Neuronal stem cell (in vitro differentiated cells): ENCODE measurements at regions not wholly inside any gene's neighbourhood (a gene's known extent, or its start where the extent isn't known, plus 50 kb on each side); places are given as distances from the start of the nearest gene placed in this dataset.

ENCODE experiments used
- DNase-seq: peaks from one replicate; pipeline ENCODE4 v3.0.0-alpha.2; 2013; ENCODE audit warnings: low spot score
- H2AFZ ChIP-seq: one replicate; pipeline ENCODE4 v1.6.1; 2013; ENCODE audit warnings: mild to moderate bottlenecking, low read length, inconsistent platforms
- H2AK5ac ChIP-seq: 2 replicates; pipeline ENCODE4 v1.6.1; 2013; ENCODE audit warnings: low read depth, mild to moderate bottlenecking, inconsistent platforms, low read length, moderate library complexity, mixed read lengths
- H2BK120ac ChIP-seq: 2 replicates; pipeline ENCODE4 v1.6.1; 2013; ENCODE audit warnings: low read depth, mild to moderate bottlenecking, inconsistent platforms, low read length, moderate library complexity, mixed read lengths
- H2BK12ac ChIP-seq: one replicate; pipeline ENCODE4 v1.6.1; 2013; ENCODE audit warnings: low read length, inconsistent platforms
- H2BK15ac ChIP-seq: 2 replicates; pipeline ENCODE4 v1.6.1; 2013; ENCODE audit warnings: mild to moderate bottlenecking, low read length, inconsistent platforms, mixed read lengths
- H2BK5ac ChIP-seq: one replicate; pipeline ENCODE4 v1.6.1; 2013; ENCODE audit warnings: inconsistent platforms, mild to moderate bottlenecking, low read length, moderate library complexity
- H3K14ac ChIP-seq: one replicate; pipeline ENCODE4 v1.6.1; 2013; ENCODE audit warnings: low read length, inconsistent platforms
- H3K18ac ChIP-seq: 2 replicates; pipeline ENCODE4 v1.6.1; 2013; ENCODE audit warnings: low read length, inconsistent platforms
- H3K23ac ChIP-seq: 2 replicates; pipeline ENCODE4 v1.6.1; 2013; ENCODE audit warnings: low read depth, mild to moderate bottlenecking, mixed read lengths, low read length, inconsistent platforms; ENCODE audit not compliant: poor library complexity
- H3K27ac ChIP-seq: replicated peaks from 3 replicates; pipeline ENCODE4 v1.5.1; 2013; ENCODE audit warnings: low read length, inconsistent platforms
- H3K27me3 ChIP-seq, 3 experiments: 2 replicates each; pipeline ENCODE4 v1.6.1; 2013; ENCODE audit warnings: low read length in 3 of 3, mild to moderate bottlenecking in 2 of 3, inconsistent platforms in 1 of 3, low read depth in 1 of 3, mixed read lengths in 1 of 3, moderate library complexity in 1 of 3; ENCODE audit not compliant: control insufficient read depth in 3 of 3, insufficient read depth in 3 of 3
- H3K36me3 ChIP-seq, 2 donors: replicated peaks in 1 of 2; 2 replicates each; pipeline ENCODE4 v1.6.1; 2013; ENCODE audit warnings: low read length in 2 of 2; ENCODE audit not compliant: control insufficient read depth in 2 of 2, insufficient read depth in 2 of 2
- H3K4ac ChIP-seq: 2 replicates; pipeline ENCODE4 v1.6.1; 2013; ENCODE audit warnings: inconsistent platforms, mild to moderate bottlenecking, low read length, moderate library complexity
- H3K4me1 ChIP-seq, 2 donors: 1 replicate in 1 of 2; 2 replicates in 1 of 2; pipeline ENCODE4 v1.6.1; 2013; ENCODE audit warnings: low read length in 2 of 2, low read depth in 1 of 2; ENCODE audit not compliant: control insufficient read depth in 2 of 2, insufficient read depth in 1 of 2
- H3K4me2 ChIP-seq: one replicate; pipeline ENCODE4 v1.6.1; 2013; ENCODE audit warnings: mild to moderate bottlenecking, low read length, inconsistent platforms; ENCODE audit not compliant: insufficient read depth, poor library complexity, severe bottlenecking
- H3K4me3 ChIP-seq, 2 donors: 2 replicates each; pipeline ENCODE4 v1.5.1; 2013; ENCODE audit warnings: low read length in 2 of 2, mild to moderate bottlenecking in 2 of 2, inconsistent platforms in 1 of 2, moderate library complexity in 1 of 2
- H3K79me1 ChIP-seq: one replicate; pipeline ENCODE4 v1.6.1; 2013; ENCODE audit warnings: low read depth, mild to moderate bottlenecking, inconsistent platforms, low read length, moderate library complexity
- H3K9ac ChIP-seq: one replicate; pipeline ENCODE4 v1.6.1; 2013; ENCODE audit warnings: mild to moderate bottlenecking, low read depth, low read length, inconsistent platforms; ENCODE audit not compliant: poor library complexity
- H3K9me3 ChIP-seq, 2 donors: replicated peaks in 1 of 2; 2 replicates each; pipeline versions ENCODE3 to v1.6.1; 2013; ENCODE audit warnings: low read length in 2 of 2, mild to moderate bottlenecking in 2 of 2, inconsistent platforms in 1 of 2, low read depth in 1 of 2, mixed read lengths in 1 of 2, moderate library complexity in 1 of 2; ENCODE audit not compliant: control insufficient read depth in 2 of 2, insufficient read depth in 1 of 2
- H4K8ac ChIP-seq: one replicate; pipeline ENCODE4 v1.6.1; 2013; ENCODE audit warnings: low read depth, mild to moderate bottlenecking, inconsistent platforms, low read length, moderate library complexity
- H4K91ac ChIP-seq: one replicate; pipeline ENCODE4 v1.6.1; 2013; ENCODE audit warnings: low read length, low read depth, mild to moderate bottlenecking, inconsistent platforms; ENCODE audit not compliant: poor library complexity
- WGBS, 2 donors: extraction: QIAGEN DNeasy Blood & Tissue Kit; methylation state at CpG; one replicate each; pipeline ENCODE4 v1.1.7; 2013; ENCODE audit warnings: missing lambda C conversion rate in 2 of 2, mixed read lengths in 1 of 2; ENCODE audit not compliant: insufficient read length in 2 of 2, insufficient replicate concordance in 1 of 2; ENCODE audit errors: extremely low coverage in 2 of 2; 5-methylcytosine and 5-hydroxymethylcytosine counted together

GRCh38 chr12:60415351-60415750 lies 819.5 kb downstream of the SLC16A7 start:
- DNase-seq = no peak

GRCh38 chr12:60419986-60420385 lies 824.2 kb downstream of the SLC16A7 start:
- WGBS, 2 donors = no CpG with 5 or more reads among the region's 2 CpGs
- no peak overlapping the region for H2BK5ac ChIP-seq
- H4K91ac ChIP-seq = no peak overlapping the region
- no peak overlapping the region for H3K4me3 ChIP-seq
- no peak overlapping the region for H3K4ac ChIP-seq
- no peak overlapping the region for H3K23ac ChIP-seq
- H3K36me3 ChIP-seq = no peaks in the 10 kb centered on the region
- no peak overlapping the region for H3K18ac ChIP-seq
- no peak overlapping the region for H3K9ac ChIP-seq
- no peak overlapping the region for H4K8ac ChIP-seq
- H2BK15ac ChIP-seq = no peak overlapping the region
- no peak overlapping the region for H2BK12ac ChIP-seq
- H3K79me1 ChIP-seq = no peaks in the 10 kb centered on the region
- H2AFZ ChIP-seq = no peak overlapping the region
- H2BK120ac ChIP-seq = no peak overlapping the region
- H3K9me3 ChIP-seq = no peaks in the 10 kb centered on the region
- H3K14ac ChIP-seq = no peak overlapping the region
- no peak for DNase-seq
- no peaks in the 10 kb centered on the region for H3K4me1 ChIP-seq
- no peaks in the 10 kb centered on the region for H3K27me3 ChIP-seq
- no peak overlapping the region for H3K27ac ChIP-seq
- H3K4me2 ChIP-seq = no peak overlapping the region
- H2AK5ac ChIP-seq = no peak overlapping the region

More at GRCh38 chr12:60415351-60415750, 819.5 kb downstream of the SLC16A7 start:
- H3K27me3 ChIP-seq = no peaks in the 10 kb centered on the region
- no peak overlapping the region for H2BK5ac ChIP-seq
- H4K91ac ChIP-seq = no peak overlapping the region
- WGBS, 2 donors = no CpG with 5 or more reads among the region's 1 CpG
- H3K27ac ChIP-seq = no peak overlapping the region
- no peak overlapping the region for H3K14ac ChIP-seq
- H2AK5ac ChIP-seq = no peak overlapping the region
- no peak overlapping the region for H3K4ac ChIP-seq
- H2AFZ ChIP-seq = no peak overlapping the region
- H3K23ac ChIP-seq = no peak overlapping the region
- H3K18ac ChIP-seq = no peak overlapping the region
- no peak overlapping the region for H3K9ac ChIP-seq
- no peaks in the 10 kb centered on the region for H3K79me1 ChIP-seq
- no peak overlapping the region for H2BK120ac ChIP-seq
- H4K8ac ChIP-seq = no peak overlapping the region
- H3K4me3 ChIP-seq = no peak overlapping the region
- no peaks in the 10 kb centered on the region for H3K4me1 ChIP-seq
- H2BK15ac ChIP-seq = no peak overlapping the region
- no peak overlapping the region for H2BK12ac ChIP-seq
- no peaks in the 10 kb centered on the region for H3K9me3 ChIP-seq
- no peaks in the 10 kb centered on the region for H3K36me3 ChIP-seq
- H3K4me2 ChIP-seq = no peak overlapping the region

- Histone ChIP-seq H3K27ac (no peak overlapping the region), H3K4ac (no peak overlapping the region), H2BK12ac (no peak overlapping the region), H2BK5ac (no peak overlapping the region), H3K9ac (no peak overlapping the region), H3K18ac (no peak overlapping the region), H2BK120ac (no peak overlapping the region), H3K14ac (no peak overlapping the region), H3K27me3 (no peaks in the 10 kb centered on the region), H3K9me3 (no peaks in the 10 kb centered on the region), H3K4me3 (no peak overlapping the region), H3K4me1 (no peaks in the 10 kb centered on the region), H3K36me3 (no peaks in the 10 kb centered on the region), H3K4me2 (no peak overlapping the region), H2BK15ac (no peak overlapping the region), H3K79me1 (no peaks in the 10 kb centered on the region), H2AFZ (no peak overlapping the region), H2AK5ac (no peak overlapping the region), H3K23ac (no peak overlapping the region), H4K8ac (no peak overlapping the region), H4K91ac (no peak overlapping the region)
- DNase-seq = no peak
- WGBS, 2 donors = no CpG with 5 or more reads among the region's 1 CpG
Measured at GRCh38 chr12:60421741-60422140, 825.9 kb downstream of the SLC16A7 start.

- Histone ChIP-seq H3K4ac (no peak overlapping the region), H2BK120ac (no peak overlapping the region), H2BK12ac (no peak overlapping the region), H3K23ac (no peak overlapping the region), H2AK5ac (no peak overlapping the region), H3K4me3 (no peak overlapping the region), H3K18ac (no peak overlapping the region), H3K14ac (no peak overlapping the region), H3K36me3 (no peaks in the 10 kb centered on the region), H4K8ac (no peak overlapping the region), H3K9me3 (no peaks in the 10 kb centered on the region), H2BK15ac (no peak overlapping the region), H3K79me1 (no peaks in the 10 kb centered on the region), H2AFZ (no peak overlapping the region), H3K4me1 (no peaks in the 10 kb centered on the region), H2BK5ac (no peak overlapping the region), H3K27ac (no peak overlapping the region), H4K91ac (no peak overlapping the region), H3K4me2 (no peak overlapping the region), H3K27me3 (no peaks in the 10 kb centered on the region), H3K9ac (no peak overlapping the region)
- WGBS, 2 donors = no CpG with 5 or more reads among the region's 1 CpG
- DNase-seq = no peak
Measured at GRCh38 chr12:60437297-60437696, 841.5 kb downstream of the SLC16A7 start.
